ENCODE measurements at regions not wholly inside any gene's neighbourhood (a gene's known extent, or its start where the extent isn't known, plus 50 kb on each side); places are given as distances from the start of the nearest gene placed in this dataset.

- no peak for DNase-seq (ENCODE audit: low read depth)
- TF ChIP-seq, protein P1, sequence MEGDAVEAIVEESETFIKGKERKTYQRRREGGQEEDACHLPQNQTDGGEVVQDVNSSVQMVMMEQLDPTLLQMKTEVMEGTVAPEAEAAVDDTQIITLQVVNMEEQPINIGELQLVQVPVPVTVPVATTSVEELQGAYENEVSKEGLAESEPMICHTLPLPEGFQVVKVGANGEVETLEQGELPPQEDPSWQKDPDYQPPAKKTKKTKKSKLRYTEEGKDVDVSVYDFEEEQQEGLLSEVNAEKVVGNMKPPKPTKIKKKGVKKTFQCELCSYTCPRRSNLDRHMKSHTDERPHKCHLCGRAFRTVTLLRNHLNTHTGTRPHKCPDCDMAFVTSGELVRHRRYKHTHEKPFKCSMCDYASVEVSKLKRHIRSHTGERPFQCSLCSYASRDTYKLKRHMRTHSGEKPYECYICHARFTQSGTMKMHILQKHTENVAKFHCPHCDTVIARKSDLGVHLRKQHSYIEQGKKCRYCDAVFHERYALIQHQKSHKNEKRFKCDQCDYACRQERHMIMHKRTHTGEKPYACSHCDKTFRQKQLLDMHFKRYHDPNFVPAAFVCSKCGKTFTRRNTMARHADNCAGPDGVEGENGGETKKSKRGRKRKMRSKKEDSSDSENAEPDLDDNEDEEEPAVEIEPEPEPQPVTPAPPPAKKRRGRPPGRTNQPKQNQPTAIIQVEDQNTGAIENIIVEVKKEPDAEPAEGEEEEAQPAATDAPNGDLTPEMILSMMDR (IDR thresholded peaks at IDR 0.05; ENCODE audit: low read depth, low read length, missing control alignments) = no peak
- H3K4me3 ChIP-seq (ENCODE audit: low read depth, low read length) = no peak overlapping the region
These were observed 104.9 kb downstream of the CHIC2 start for GRCh38 chr4:53959343-53960120.

- TF ChIP-seq, protein P1 (IDR thresholded peaks at IDR 0.05; ENCODE audit: low read depth, low read length, missing control alignments) = no peak
- no peak overlapping the region for H3K4me3 ChIP-seq (ENCODE audit: low read depth, low read length)
- DNase-seq (ENCODE audit: low read depth) = no peak
These were observed 108.0 kb downstream of the CHIC2 start for GRCh38 chr4:53956454-53956853.

GRCh38 chr4:53956053-53956452, 108.4 kb downstream of the CHIC2 start:
- no peak for DNase-seq (ENCODE audit: low read depth)
- H3K4me3 ChIP-seq (ENCODE audit: low read depth, low read length) = no peak overlapping the region
- TF ChIP-seq, protein P1 (IDR thresholded peaks at IDR 0.05; ENCODE audit: low read depth, low read length, missing control alignments) = no peak

DNA sequence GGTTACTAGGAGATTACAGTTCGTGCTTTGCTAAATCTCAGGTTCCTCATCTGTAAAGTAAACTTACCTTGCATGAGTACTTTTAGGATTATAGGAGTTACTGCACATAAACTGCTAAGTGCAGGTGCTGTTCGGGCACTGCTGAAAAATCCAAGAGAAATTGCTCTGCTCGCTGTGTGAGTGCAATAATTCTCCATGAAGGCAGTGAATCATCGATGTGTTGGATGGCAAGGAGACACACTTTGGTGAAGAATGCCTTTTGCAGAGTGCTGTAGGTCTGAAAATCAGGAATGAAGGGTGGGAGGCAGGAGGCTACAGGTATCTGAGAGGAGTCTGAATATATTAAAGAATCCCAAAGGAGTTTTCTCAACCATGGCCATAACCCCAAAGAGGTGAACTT, 113.0 kb downstream of the CHIC2 start:
- TF ChIP-seq, protein P1 (IDR thresholded peaks at IDR 0.05; ENCODE audit: low read depth, low read length, missing control alignments) = no peak

DNA sequence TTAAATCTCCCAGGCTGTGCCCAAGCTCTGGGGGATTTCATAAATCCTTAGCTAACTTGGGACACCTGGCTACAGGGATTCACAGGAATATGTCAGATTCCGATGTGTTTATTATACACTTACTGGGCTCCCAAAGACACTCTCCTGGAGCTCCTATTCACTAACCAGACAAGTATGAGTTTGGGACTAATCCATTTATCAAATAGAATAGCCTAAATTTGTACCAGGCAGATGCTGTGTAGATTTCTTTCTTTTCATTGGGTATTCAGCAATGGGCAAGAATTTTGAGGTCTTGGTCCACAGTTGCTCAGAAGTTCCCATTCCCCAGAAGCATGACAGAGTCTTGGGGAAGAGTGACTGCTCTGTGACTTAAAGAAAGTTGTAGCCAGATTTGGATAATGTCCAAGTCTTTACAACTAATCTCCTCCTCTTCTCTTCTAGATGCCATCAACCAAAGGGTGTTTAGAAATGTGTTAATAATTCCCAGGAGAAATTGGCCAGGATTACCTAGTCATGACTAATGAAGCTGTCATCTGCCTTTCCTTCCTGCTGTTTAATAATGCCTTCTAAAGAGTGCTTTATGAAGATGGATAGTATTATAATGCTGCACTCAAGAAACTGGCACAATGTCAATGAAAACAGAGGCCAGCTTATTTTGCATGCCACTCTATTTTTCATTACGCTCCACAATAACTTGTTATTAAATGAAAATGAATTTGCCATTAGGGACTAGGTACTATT, 120.9 kb downstream of the CHIC2 start:
- TF ChIP-seq, protein P1 (IDR thresholded peaks at IDR 0.05; ENCODE audit: low read depth, low read length, missing control alignments) = no peak
- no peak for DNase-seq (ENCODE audit: low read depth)
- no peak overlapping the region for H3K4me3 ChIP-seq (ENCODE audit: low read depth, low read length)

More for the DNA sequence above, 113.0 kb downstream of the CHIC2 start:
- DNase-seq (ENCODE audit: low read depth) = no peak
- no peak overlapping the region for H3K4me3 ChIP-seq (ENCODE audit: low read depth, low read length)

- no peak for DNase-seq (ENCODE audit: low read depth)
- TF ChIP-seq, protein P1 (IDR thresholded peaks at IDR 0.05; ENCODE audit: low read depth, low read length, missing control alignments) = no peak
- H3K4me3 ChIP-seq (ENCODE audit: low read depth, low read length) = no peak overlapping the region
These were observed 121.7 kb downstream of the CHIC2 start for GRCh38 chr4:53942712-53943111.
